Spleen (tissue), 11 donors: ENCODE measurements at regions not wholly inside any gene's neighbourhood (a gene's known extent, or its start where the extent isn't known, plus 50 kb on each side); places are given as distances from the start of the nearest gene placed in this dataset.

Experiments used
- DNase-seq: peaks from one replicate; pipeline ENCODE4 v3.0.0-alpha.2; 2020
- H3K27ac ChIP-seq, 8 donors: fragments of 200-600 bp; sonication (generic) in 7 of 8; 1 replicate in 4 of 8; 2 replicates in 4 of 8; pipeline versions ENCODE4 v1.5.0 to v1.8.0; 2016 to 2021; ENCODE audit warnings: inconsistent platforms in 4 of 8, mild to moderate bottlenecking in 4 of 8, moderate library complexity in 1 of 8
- H3K27me3 ChIP-seq, 7 donors: fragments of 200-600 bp; sonication (generic) in 6 of 7; replicated peaks in 1 of 7; 1 replicate in 4 of 7; 2 replicates in 3 of 7; pipeline versions ENCODE4 v1.5.0 to v1.8.0; 2016 to 2021; ENCODE audit warnings: inconsistent platforms in 3 of 7, mild to moderate bottlenecking in 1 of 7
- H3K36me3 ChIP-seq, 6 donors: fragments of 200-600 bp; sonication (generic) in 5 of 6; 1 replicate in 4 of 6; 2 replicates in 2 of 6; pipeline versions ENCODE4 v1.5.0 to v1.8.0; 2016 to 2021; ENCODE audit warnings: inconsistent platforms in 2 of 6
- H3K4me1 ChIP-seq, 6 donors: fragments of 200-600 bp; sonication (generic) in 5 of 6; 1 replicate in 3 of 6; 2 replicates in 3 of 6; pipeline versions ENCODE4 v1.5.0 to v1.8.0; 2016 to 2021; ENCODE audit warnings: inconsistent platforms in 3 of 6
- H3K4me3 ChIP-seq, 8 donors: fragments of 200-600 bp; sonication (generic) in 7 of 8; 1 replicate in 4 of 8; 2 replicates in 4 of 8; pipeline versions ENCODE4 v1.5.0 to v1.8.0; 2016 to 2021; ENCODE audit warnings: inconsistent platforms in 4 of 8, mild to moderate bottlenecking in 4 of 8, moderate library complexity in 2 of 8
- H3K9me3 ChIP-seq, 8 donors: fragments of 200-600 bp; sonication (generic) in 7 of 8; 1 replicate in 4 of 8; 2 replicates in 4 of 8; pipeline versions ENCODE4 v1.5.0 to v1.8.0; 2016 to 2021; ENCODE audit warnings: inconsistent platforms in 4 of 8
- POLR2A ChIP-seq, 3 donors: fragments of 450-650 bp; IDR thresholded peaks; one replicate each; pipeline ENCODE4 v1.5.1; 2017; ENCODE audit warnings: antibody characterized with exemption in 3 of 3, mild to moderate bottlenecking in 1 of 3
- POLR2AphosphoS5 ChIP-seq, 3 donors: sonication (generic); formaldehyde crosslinking; IDR thresholded peaks; one replicate each; pipeline ENCODE4 v1.5.1; 2017; ENCODE audit warnings: antibody characterized with exemption in 3 of 3
- WGBS, 5 donors: extraction: QIAGEN DNeasy Blood & Tissue Kit in 3 of 5; methylation state at CpG; one replicate each; pipeline versions ENCODE4 v1.1.5 to v1.1.7; 2013 to 2018; 5-methylcytosine and 5-hydroxymethylcytosine counted together
- intact Hi-C: fragments of 100-400 bp; cut with DNase I; formaldehyde crosslinking; loops from one replicate; pipeline ENCODE4 v1.15.0; 2023; ENCODE audit warnings: low total_unique reads
- TF ChIP-seq, protein P1 (sequence below), 11 experiments: fragments of 200-600 bp in 7 of 11; fragments of 450-650 bp in 4 of 11; sonication (generic) in 4 of 11; IDR thresholded peaks in 8 of 11; conservative IDR thresholded peaks in 3 of 11; 1 replicate in 7 of 11; 2 replicates in 4 of 11; pipeline versions ENCODE4 v1.4.0 to v1.8.0; 2016 to 2021; ENCODE audit warnings: antibody characterized with exemption in 11 of 11, inconsistent platforms in 4 of 11, mild to moderate bottlenecking in 1 of 11
- donor health status: healthy with polysubstance abuse.
- donor health status: DM: no; HTN: no; CAD: no; lungs with moderate emphysema.
- donor health status: DM: no; HTN: no; CAD: no.
- donor health status: Bipolar disorder and iron deficiency.
- donor health status: healthy.
- donor health status: DM: no; HTN: no; CAD: no.
- donor health status: DM: yes; HTN: yes; CAD: no.

DNA sequence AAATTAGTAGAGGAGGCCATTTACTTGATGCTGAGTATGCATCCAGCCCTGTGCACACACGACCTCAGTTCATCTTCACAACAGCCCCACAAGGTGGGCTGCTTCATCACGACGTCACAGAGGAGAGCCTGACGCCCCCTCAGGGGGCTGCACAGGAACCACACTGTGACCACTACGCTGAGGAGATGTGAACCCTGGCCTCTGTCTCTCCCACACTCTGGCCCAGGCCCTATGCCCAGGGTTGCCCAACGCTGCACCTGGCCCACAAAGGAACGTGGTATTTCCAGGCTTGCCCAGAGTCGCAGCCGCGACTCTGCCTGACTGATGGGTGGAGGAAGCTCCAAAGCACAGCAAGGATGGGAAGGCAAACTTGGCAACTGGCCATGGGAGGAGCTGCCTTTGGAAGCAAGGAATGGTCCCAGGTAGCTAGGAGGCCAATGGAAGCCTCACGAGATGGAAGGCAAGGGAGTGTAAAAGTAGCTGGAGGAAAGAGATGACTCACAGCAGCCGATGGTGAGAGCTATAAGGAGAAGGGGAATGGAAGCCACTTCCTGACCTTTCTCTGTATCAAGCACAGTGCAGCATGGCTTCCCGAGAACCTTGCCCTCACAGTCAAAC, 226.0 kb downstream of the KLF13 start:
- 75 to 91% (median 82%) methylated on average over 13 of the region's 13 CpGs for WGBS, 5 donors
- intact Hi-C loops, result no loop called here
- Histone ChIP-seq H3K36me3 (no peaks in the 10 kb centered on the region), H3K27ac (no peak overlapping the region), H3K4me3 (no peak overlapping the region), H3K27me3 (no peaks in the 10 kb centered on the region), H3K9me3 (no peaks in the 10 kb centered on the region), H3K4me1 (peaks cover 0 to 8% (median 0%) of the 10 kb centered on the region in 6 donors)
- TF ChIP-seq POLR2AphosphoS5 (IDR thresholded peaks at IDR 0.05) (no peak), POLR2A (IDR thresholded peaks at IDR 0.05) (no peak)
- TF ChIP-seq, protein P1, sequence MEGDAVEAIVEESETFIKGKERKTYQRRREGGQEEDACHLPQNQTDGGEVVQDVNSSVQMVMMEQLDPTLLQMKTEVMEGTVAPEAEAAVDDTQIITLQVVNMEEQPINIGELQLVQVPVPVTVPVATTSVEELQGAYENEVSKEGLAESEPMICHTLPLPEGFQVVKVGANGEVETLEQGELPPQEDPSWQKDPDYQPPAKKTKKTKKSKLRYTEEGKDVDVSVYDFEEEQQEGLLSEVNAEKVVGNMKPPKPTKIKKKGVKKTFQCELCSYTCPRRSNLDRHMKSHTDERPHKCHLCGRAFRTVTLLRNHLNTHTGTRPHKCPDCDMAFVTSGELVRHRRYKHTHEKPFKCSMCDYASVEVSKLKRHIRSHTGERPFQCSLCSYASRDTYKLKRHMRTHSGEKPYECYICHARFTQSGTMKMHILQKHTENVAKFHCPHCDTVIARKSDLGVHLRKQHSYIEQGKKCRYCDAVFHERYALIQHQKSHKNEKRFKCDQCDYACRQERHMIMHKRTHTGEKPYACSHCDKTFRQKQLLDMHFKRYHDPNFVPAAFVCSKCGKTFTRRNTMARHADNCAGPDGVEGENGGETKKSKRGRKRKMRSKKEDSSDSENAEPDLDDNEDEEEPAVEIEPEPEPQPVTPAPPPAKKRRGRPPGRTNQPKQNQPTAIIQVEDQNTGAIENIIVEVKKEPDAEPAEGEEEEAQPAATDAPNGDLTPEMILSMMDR (IDR thresholded peaks at IDR 0.05 in 8 of 11, conservative IDR thresholded peaks at IDR 0.05 in 3 of 11), result no peak
- DNase-seq, result no peak

DNA sequence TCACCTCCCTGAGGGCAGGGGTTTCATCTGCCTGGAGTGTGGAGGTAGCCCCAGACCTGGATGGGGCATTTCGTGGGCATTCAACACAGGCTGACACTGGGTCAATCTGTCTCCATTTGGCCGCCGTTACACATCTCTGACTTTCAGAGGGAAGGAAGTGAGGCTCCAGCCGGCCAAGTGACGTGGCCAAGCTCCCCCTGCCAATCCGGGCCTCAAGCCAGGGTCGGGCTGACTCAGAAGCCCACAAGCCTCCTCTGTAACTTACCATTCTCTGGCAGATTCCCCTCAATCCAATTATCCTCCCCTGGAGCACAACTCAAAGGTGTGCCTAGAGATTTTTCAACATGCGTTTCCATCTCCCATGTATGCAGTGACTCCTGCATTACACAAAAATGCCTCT, 227.6 kb downstream of the KLF13 start:
- Histone ChIP-seq H3K27me3 (no peaks in the 10 kb centered on the region), H3K36me3 (no peaks in the 10 kb centered on the region), H3K9me3 (no peaks in the 10 kb centered on the region), H3K4me3 (no peak overlapping the region), H3K4me1 (peaks cover 0 to 8% (median 0%) of the 10 kb centered on the region in 6 donors), H3K27ac (peak overlapping the region in 1 of 8 donors; percentile 31)
- WGBS, 5 donors, result 45 to 60% (median 48%) methylated on average over 8 of the region's 8 CpGs
- TF ChIP-seq, protein P1 (IDR thresholded peaks at IDR 0.05 in 8 of 11, conservative IDR thresholded peaks at IDR 0.05 in 3 of 11), result no peak
- TF ChIP-seq POLR2A (IDR thresholded peaks at IDR 0.05) (no peak), POLR2AphosphoS5 (IDR thresholded peaks at IDR 0.05) (peak in 1 of 3 donors; percentile 22)
- no peak for DNase-seq
- intact Hi-C loops, result no loop called here

DNA sequence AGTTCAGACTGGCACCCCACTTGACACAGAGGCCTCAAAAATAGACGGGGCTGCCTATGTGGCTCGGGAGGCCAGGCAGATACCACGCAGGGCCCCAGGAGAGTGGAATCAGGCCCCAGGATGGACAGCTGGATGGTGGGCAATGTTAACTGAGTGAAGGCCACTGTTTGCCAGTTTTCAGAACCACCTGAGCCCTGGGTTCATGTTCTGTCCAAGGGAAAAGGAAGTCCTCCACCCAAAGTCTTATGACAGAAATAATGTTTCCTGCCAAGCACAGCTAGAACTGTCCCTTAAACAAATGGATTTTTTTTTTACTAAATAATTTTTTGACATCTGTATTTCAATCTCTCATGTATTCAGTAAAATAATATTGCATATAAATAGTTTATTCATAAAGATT, 228.4 kb downstream of the KLF13 start:
- intact Hi-C loops, result no loop called here
- 79 to 92% (median 84%) methylated on average over 3 of the region's 3 CpGs for WGBS, 5 donors
- Histone ChIP-seq H3K27me3 (no peaks in the 10 kb centered on the region), H3K36me3 (no peaks in the 10 kb centered on the region), H3K4me3 (no peak overlapping the region), H3K27ac (peak overlapping the region in 2 of 8 donors; percentile 21 to 31), H3K9me3 (no peaks in the 10 kb centered on the region), H3K4me1 (peaks cover 0 to 8% (median 0%) of the 10 kb centered on the region in 6 donors)
- TF ChIP-seq, protein P1 (IDR thresholded peaks at IDR 0.05 in 8 of 11, conservative IDR thresholded peaks at IDR 0.05 in 3 of 11), result no peak
- TF ChIP-seq POLR2A (IDR thresholded peaks at IDR 0.05), result no peak
- no peak for DNase-seq

DNA sequence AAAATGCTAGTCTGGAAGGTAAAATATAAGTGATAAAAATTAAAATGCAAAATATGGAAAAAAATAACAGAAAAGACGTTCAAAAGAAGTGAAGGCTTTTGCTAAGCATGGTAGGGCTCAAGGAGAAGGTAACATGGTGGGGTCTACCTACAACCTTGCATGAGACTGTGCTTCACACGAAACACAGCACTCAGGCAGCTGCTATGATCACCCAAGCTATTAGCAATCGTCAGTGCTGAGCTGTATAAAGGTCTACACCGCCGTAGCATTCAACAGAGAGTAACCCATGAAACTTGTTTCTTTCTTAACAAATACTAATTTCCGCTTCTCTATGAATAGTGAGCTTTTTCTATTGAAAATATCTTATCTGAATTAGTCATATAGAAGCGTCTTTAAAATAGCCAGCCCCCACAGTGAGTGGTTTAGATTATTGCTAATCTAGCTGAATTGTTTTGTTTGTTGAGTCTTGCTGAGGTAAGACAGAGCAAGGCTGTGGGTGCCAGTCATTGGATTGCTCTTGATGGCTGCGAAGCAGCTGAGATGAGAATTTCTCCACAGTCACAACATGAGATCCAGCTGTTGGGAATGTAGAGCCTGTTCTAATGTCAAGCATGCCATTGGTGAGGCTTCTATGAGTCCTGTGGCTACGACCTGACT, 230.0 kb downstream of the KLF13 start:
- H3K36me3 ChIP-seq, result no peaks in the 10 kb centered on the region
- H3K4me1 ChIP-seq, result peaks cover 0 to 8% (median 0%) of the 10 kb centered on the region in 6 donors
- H3K4me3 ChIP-seq, result no peak overlapping the region
- WGBS, 5 donors, result 82 to 94% (median 87%) methylated on average over 9 of the region's 9 CpGs
- no peak for DNase-seq
- no peaks in the 10 kb centered on the region for H3K27me3 ChIP-seq
- H3K27ac ChIP-seq, result no peak overlapping the region
- intact Hi-C loops, result no loop called here
- TF ChIP-seq, protein P1 (IDR thresholded peaks at IDR 0.05 in 8 of 11, conservative IDR thresholded peaks at IDR 0.05 in 3 of 11), result no peak
- TF ChIP-seq POLR2A (IDR thresholded peaks at IDR 0.05), result no peak
- TF ChIP-seq POLR2AphosphoS5 (IDR thresholded peaks at IDR 0.05), result no peak
- H3K9me3 ChIP-seq, result no peaks in the 10 kb centered on the region
